GM23248 (cell line): ENCODE measurements at regions not wholly inside any gene's neighbourhood (a gene's known extent, or its start where the extent isn't known, plus 50 kb on each side); places are given as distances from the start of the nearest gene placed in this dataset.

Experiments used
- DNase-seq: peaks from one replicate; pipeline ENCODE4 v3.0.0-alpha.2; 2015
- H2AFZ ChIP-seq: fragments of 200-600 bp; sonication (generic); 2 replicates; pipeline ENCODE4 v1.6.1; 2016; ENCODE audit warnings: antibody characterized with exemption
- H3F3A ChIP-seq: fragments of 200-600 bp; sonication (generic); 2 replicates; pipeline ENCODE4 v1.6.1; 2016; ENCODE audit warnings: mild to moderate bottlenecking, antibody characterized with exemption, mixed run types; ENCODE audit not compliant: insufficient read depth
- H3K27ac ChIP-seq: fragments of 200-600 bp; sonication (generic); 2 replicates; pipeline ENCODE4 v1.5.1; 2016; ENCODE audit warnings: mild to moderate bottlenecking
- H3K27me3 ChIP-seq: fragments of 200-600 bp; sonication (generic); replicated peaks from 2 replicates; pipeline ENCODE4 v1.6.1; 2016; ENCODE audit warnings: mild to moderate bottlenecking; ENCODE audit not compliant: insufficient read depth
- H3K36me3 ChIP-seq: fragments of 200-600 bp; sonication (generic); 2 replicates; pipeline ENCODE4 v1.6.1; 2016; ENCODE audit warnings: low read depth, mild to moderate bottlenecking
- H3K4me1 ChIP-seq: fragments of 200-600 bp; sonication (generic); 2 replicates; pipeline ENCODE4 v1.6.1; 2016; ENCODE audit warnings: mild to moderate bottlenecking; ENCODE audit not compliant: insufficient read depth
- H3K4me2 ChIP-seq: fragments of 200-600 bp; sonication (generic); one replicate; pipeline ENCODE4 v1.6.1; 2016; ENCODE audit warnings: mild to moderate bottlenecking; ENCODE audit not compliant: unreplicated experiment
- H3K4me3 ChIP-seq: fragments of 200-600 bp; sonication (generic); 2 replicates; pipeline ENCODE4 v1.5.1; 2016; ENCODE audit warnings: mild to moderate bottlenecking
- H3K79me2 ChIP-seq: fragments of 200-600 bp; sonication (generic); 2 replicates; pipeline ENCODE4 v1.6.1; 2016; ENCODE audit warnings: mild to moderate bottlenecking; ENCODE audit not compliant: insufficient read depth
- H3K9ac ChIP-seq: fragments of 200-600 bp; sonication (generic); 2 replicates; pipeline ENCODE4 v1.6.1; 2016; ENCODE audit warnings: mild to moderate bottlenecking
- H3K9me2 ChIP-seq: fragments of 200-600 bp; sonication (generic); 2 replicates; pipeline ENCODE4 v1.6.1; 2016; ENCODE audit warnings: mixed run types, mild to moderate bottlenecking, moderate library complexity; ENCODE audit not compliant: insufficient read depth
- H3K9me3 ChIP-seq: fragments of 200-600 bp; sonication (generic); one replicate; pipeline ENCODE4 v1.6.1; 2017; ENCODE audit warnings: low read depth
- H4K20me1 ChIP-seq: fragments of 200-600 bp; sonication (generic); 2 replicates; pipeline ENCODE4 v1.6.0; 2016; ENCODE audit not compliant: insufficient read depth
- EZH2 ChIP-seq: fragments of 200-600 bp; sonication (generic); IDR thresholded peaks from 2 replicates; pipeline ENCODE4 v1.6.1; 2018; ENCODE audit warnings: antibody characterized with exemption, mild to moderate bottlenecking; ENCODE audit not compliant: insufficient read depth, poor library complexity, severe bottlenecking
- EZH2phosphoT487 ChIP-seq: fragments of 200-600 bp; sonication (generic); IDR thresholded peaks from 2 replicates; pipeline ENCODE4 v1.6.1; 2018; ENCODE audit warnings: antibody characterized with exemption, moderate library complexity, mild to moderate bottlenecking, low read depth; ENCODE audit not compliant: insufficient read depth
- WGBS, 2 experiments: methylation state at CpG; one replicate each; pipeline ENCODE4 v1.1.6; 2015 to 2017; ENCODE audit warnings: low lambda C conversion rate in 2 of 2, low coverage in 1 of 2; ENCODE audit errors: missing lambda C conversion rate in 2 of 2; 5-methylcytosine and 5-hydroxymethylcytosine counted together
- in situ Hi-C: fragments of 300-500 bp; cut with MboI; formaldehyde crosslinking; loops from 2 replicates; pipeline ENCODE4 v1.15.0; 2020

- Histone ChIP-seq H3K4me2 (no peak overlapping the region), H3F3A (no peaks in the 10 kb centered on the region), H2AFZ (no peak overlapping the region), H3K36me3 (no peaks in the 10 kb centered on the region), H3K4me1 (no peaks in the 10 kb centered on the region), H3K9ac (no peak overlapping the region), H3K27ac (no peak overlapping the region), H3K4me3 (no peak overlapping the region), H4K20me1 (no peaks in the 10 kb centered on the region), H3K27me3 (no peaks in the 10 kb centered on the region), H3K9me3 (no peaks in the 10 kb centered on the region), H3K9me2 (no peaks in the 10 kb centered on the region), H3K79me2 (no peaks in the 10 kb centered on the region)
- no peak for TF ChIP-seq EZH2phosphoT487
- no peak for TF ChIP-seq EZH2
- in situ Hi-C loops, result no loop called here
- no peak for DNase-seq
Measured at GRCh38 chr14:43031598-43031997, 1424.9 kb downstream of the LRFN5 start.

- no peak overlapping the region for H2AFZ ChIP-seq
- no peak overlapping the region for H3K27ac ChIP-seq
- no peaks in the 10 kb centered on the region for H3K9me3 ChIP-seq
- DNase-seq, result no peak
- H3K4me1 ChIP-seq, result no peaks in the 10 kb centered on the region
- H3K9me2 ChIP-seq, result no peaks in the 10 kb centered on the region
- 0 to 13% methylated on average over 1 of the region's 1 CpG for WGBS, 2 experiments
- H3K27me3 ChIP-seq, result no peaks in the 10 kb centered on the region
- no peak overlapping the region for H3K4me3 ChIP-seq
- no peaks in the 10 kb centered on the region for H3K79me2 ChIP-seq
- H3K9ac ChIP-seq, result no peak overlapping the region
- H3K4me2 ChIP-seq, result no peak overlapping the region
- TF ChIP-seq EZH2 (no peak), EZH2phosphoT487 (no peak)
- H3K36me3 ChIP-seq, result no peaks in the 10 kb centered on the region
- no peaks in the 10 kb centered on the region for H3F3A ChIP-seq
- no peaks in the 10 kb centered on the region for H4K20me1 ChIP-seq
- in situ Hi-C loops, result no loop called here
Measured at GRCh38 chr14:43022094-43022800, 1415.6 kb downstream of the LRFN5 start.

DNA sequence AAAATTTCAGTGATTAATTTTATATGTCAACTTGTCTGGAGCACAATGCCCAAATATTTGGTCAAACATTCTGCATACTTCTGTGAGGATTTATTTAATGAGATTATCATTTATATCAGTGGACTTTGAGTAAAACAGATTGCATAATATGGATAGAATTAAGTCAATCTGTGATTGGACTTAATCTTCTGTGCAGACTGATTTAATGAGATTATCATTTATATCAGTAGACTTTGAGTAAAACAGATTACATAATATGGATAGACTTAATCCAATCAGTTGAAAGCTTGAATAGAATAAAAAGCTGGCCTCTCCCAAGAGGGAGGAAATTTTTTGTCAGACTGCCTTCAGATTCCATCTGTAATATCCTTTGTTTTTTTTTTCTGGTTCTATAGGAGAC, 1413.2 kb downstream of the LRFN5 start:
- Histone ChIP-seq H3K79me2 (no peaks in the 10 kb centered on the region), H3K27ac (no peak overlapping the region), H3F3A (no peaks in the 10 kb centered on the region), H3K9me2 (no peaks in the 10 kb centered on the region), H3K36me3 (no peaks in the 10 kb centered on the region), H3K27me3 (no peaks in the 10 kb centered on the region), H4K20me1 (no peaks in the 10 kb centered on the region), H3K4me2 (no peak overlapping the region), H3K4me3 (no peak overlapping the region), H3K9me3 (no peaks in the 10 kb centered on the region), H3K4me1 (no peaks in the 10 kb centered on the region), H3K9ac (no peak overlapping the region), H2AFZ (no peak overlapping the region)
- no peak for TF ChIP-seq EZH2
- no peak for TF ChIP-seq EZH2phosphoT487
- DNase-seq, result no peak
- in situ Hi-C loops, result no loop called here

GRCh38 chr14:43014338-43014737, 1407.7 kb downstream of the LRFN5 start:
- H3K9me3 ChIP-seq, result no peaks in the 10 kb centered on the region

DNA sequence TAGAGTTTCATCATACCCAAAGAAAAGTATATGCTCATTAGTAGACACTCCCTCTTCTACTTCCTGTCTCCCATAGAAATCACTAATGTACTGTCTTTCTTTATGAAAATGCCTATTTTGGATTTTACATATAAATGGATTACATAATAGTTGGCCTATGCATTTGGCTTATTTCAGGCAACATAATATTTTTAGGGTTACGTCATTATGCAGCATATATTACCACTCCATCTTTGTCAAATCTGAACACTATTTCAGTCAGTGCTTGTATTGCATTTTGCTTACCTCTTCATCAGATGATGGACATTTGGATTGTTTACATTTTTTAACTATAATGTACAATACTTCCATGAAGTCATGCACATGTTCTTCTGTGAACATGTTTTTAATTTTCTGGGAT, 1406.1 kb downstream of the LRFN5 start:
- no peak overlapping the region for H2AFZ ChIP-seq
- in situ Hi-C loops, result no loop called here
- DNase-seq, result no peak
- 35 to 41% methylated on average over 1 of the region's 1 CpG for WGBS, 2 experiments
- no peaks in the 10 kb centered on the region for H3K79me2 ChIP-seq
- no peak for TF ChIP-seq EZH2phosphoT487
- TF ChIP-seq EZH2, result no peak
- no peak overlapping the region for H3K4me3 ChIP-seq
- H3F3A ChIP-seq, result no peaks in the 10 kb centered on the region
- no peaks in the 10 kb centered on the region for H4K20me1 ChIP-seq
- H3K4me2 ChIP-seq, result no peak overlapping the region
- H3K27me3 ChIP-seq, result no peaks in the 10 kb centered on the region
- H3K36me3 ChIP-seq, result no peaks in the 10 kb centered on the region
- no peaks in the 10 kb centered on the region for H3K9me3 ChIP-seq
- H3K27ac ChIP-seq, result no peak overlapping the region
- H3K9ac ChIP-seq, result no peak overlapping the region
- no peaks in the 10 kb centered on the region for H3K4me1 ChIP-seq
- no peaks in the 10 kb centered on the region for H3K9me2 ChIP-seq

More at GRCh38 chr14:43014338-43014737, 1407.7 kb downstream of the LRFN5 start:
- in situ Hi-C loops, result no loop called here
- Histone ChIP-seq H3K9ac (no peak overlapping the region), H4K20me1 (no peaks in the 10 kb centered on the region), H3K79me2 (no peaks in the 10 kb centered on the region), H3K27ac (no peak overlapping the region), H3K4me2 (no peak overlapping the region), H3F3A (no peaks in the 10 kb centered on the region), H3K36me3 (no peaks in the 10 kb centered on the region), H3K4me1 (no peaks in the 10 kb centered on the region), H2AFZ (no peak overlapping the region), H3K27me3 (no peaks in the 10 kb centered on the region), H3K9me2 (no peaks in the 10 kb centered on the region), H3K4me3 (no peak overlapping the region)
- WGBS, 2 experiments, result 4 to 17% methylated on average over 1 of the region's 1 CpG
- no peak for TF ChIP-seq EZH2phosphoT487
- TF ChIP-seq EZH2, result no peak
- DNase-seq, result no peak
